Naive thymus-derived CD4-positive, alpha-beta T cell (primary cell): ENCODE measurements at regions not wholly inside any gene's neighbourhood (a gene's known extent, or its start where the extent isn't known, plus 50 kb on each side); places are given as distances from the start of the nearest gene placed in this dataset.

Experiments used
- ATAC-seq: fragments of 150-1000 bp; cut with Tn5 transposase; 2 replicates; pipeline ENCODE4 v1.10.0; 2021; ENCODE audit warnings: mild to moderate bottlenecking, moderate library complexity
- CTCF ChIA-PET: fragments of 350-600 bp; sonication (Branson Sonifier 250); formaldehyde crosslinking; loops from one replicate; lab custom pipeline; 2021; ENCODE audit warnings: antibody characterized with exemption; lab: Charles Lee
- POLR2A ChIA-PET: fragments of 350-600 bp; sonication (Branson Sonifier 250); formaldehyde crosslinking; loops from one replicate; lab custom pipeline; 2021; ENCODE audit warnings: antibody characterized with exemption, inconsistent platforms; lab: Charles Lee
- DNase-seq, 9 donors: peaks; one replicate each; pipeline versions ENCODE4 v3.0.0 to v3.0.0-alpha.2; 2020 to 2022; ENCODE audit warnings: mixed read lengths in 1 of 9
- H3K27ac ChIP-seq: one replicate; pipeline ENCODE4 v1.7.0; 2013; ENCODE audit warnings: mild to moderate bottlenecking, low read depth, low read length, moderate library complexity
- H3K27me3 ChIP-seq, 2 donors: one replicate each; pipeline ENCODE4 v1.7.0; 2013; ENCODE audit warnings: low read length in 2 of 2, mild to moderate bottlenecking in 2 of 2, moderate library complexity in 2 of 2; ENCODE audit not compliant: control insufficient read depth in 2 of 2, insufficient read depth in 2 of 2
- H3K36me3 ChIP-seq, 3 experiments: 1 replicate in 2 of 3; 2 replicates in 1 of 3; pipeline ENCODE4 v1.7.0; 2013; ENCODE audit warnings: low read length in 3 of 3, mild to moderate bottlenecking in 3 of 3, moderate library complexity in 1 of 3; ENCODE audit not compliant: insufficient read depth in 3 of 3, control insufficient read depth in 2 of 3
- H3K4me1 ChIP-seq, 2 donors: one replicate each; pipeline ENCODE4 v1.7.0; 2013; ENCODE audit warnings: low read length in 2 of 2, mild to moderate bottlenecking in 2 of 2, moderate library complexity in 1 of 2; ENCODE audit not compliant: control insufficient read depth in 2 of 2, insufficient read depth in 2 of 2
- H3K4me3 ChIP-seq: 2 replicates; pipeline ENCODE4 v1.7.0; 2013; ENCODE audit warnings: mild to moderate bottlenecking, low read length
- H3K9me3 ChIP-seq, 3 experiments: 1 replicate in 2 of 3; 2 replicates in 1 of 3; pipeline ENCODE4 v1.7.0; 2013; ENCODE audit warnings: low read length in 3 of 3; ENCODE audit not compliant: control insufficient read depth in 2 of 3
- H3K27ac Mint-ChIP-seq, 9 donors: one replicate each; pipeline ENCODE4 v1.8.0; 2020 to 2022; ENCODE audit warnings: mixed read lengths in 9 of 9, mild to moderate bottlenecking in 8 of 9, moderate library complexity in 5 of 9, inconsistent platforms in 2 of 9
- H3K27me3 Mint-ChIP-seq, 5 donors: one replicate each; pipeline ENCODE4 v1.8.0; 2021 to 2022; ENCODE audit warnings: mixed read lengths in 5 of 5, mild to moderate bottlenecking in 1 of 5
- H3K36me3 Mint-ChIP-seq, 5 donors: one replicate each; pipeline ENCODE4 v1.8.0; 2020 to 2022; ENCODE audit warnings: mixed read lengths in 5 of 5, mild to moderate bottlenecking in 3 of 5, inconsistent platforms in 1 of 5
- H3K4me1 Mint-ChIP-seq, 7 donors: one replicate each; pipeline ENCODE4 v1.8.0; 2020 to 2022; ENCODE audit warnings: mixed read lengths in 7 of 7, mild to moderate bottlenecking in 3 of 7, inconsistent platforms in 1 of 7
- H3K4me3 Mint-ChIP-seq, 10 donors: one replicate each; pipeline ENCODE4 v1.8.0; 2020 to 2022; ENCODE audit warnings: mild to moderate bottlenecking in 10 of 10, mixed read lengths in 10 of 10, moderate library complexity in 6 of 10, inconsistent platforms in 2 of 10
- H3K9me3 Mint-ChIP-seq, 11 donors: one replicate each; pipeline ENCODE4 v1.8.0; 2020 to 2022; ENCODE audit warnings: mixed read lengths in 11 of 11, mild to moderate bottlenecking in 4 of 11, inconsistent platforms in 1 of 11, moderate library complexity in 1 of 11
- intact Hi-C, 2 donors: fragments of 100-400 bp; cut with micrococcal nuclease; formaldehyde crosslinking; loops; one replicate each; pipeline ENCODE4 v1.15.1; 2023

GRCh38 chr9:95721061-95721531 lies 154.4 kb upstream of the ERCC6L2 start:
- no peak overlapping the region for H3K27ac ChIP-seq
- peaks cover 0 to 45% (median 17%) of the 10 kb centered on the region in 11 donors for H3K9me3 Mint-ChIP-seq
- CTCF ChIA-PET, result no interaction called here

DNA sequence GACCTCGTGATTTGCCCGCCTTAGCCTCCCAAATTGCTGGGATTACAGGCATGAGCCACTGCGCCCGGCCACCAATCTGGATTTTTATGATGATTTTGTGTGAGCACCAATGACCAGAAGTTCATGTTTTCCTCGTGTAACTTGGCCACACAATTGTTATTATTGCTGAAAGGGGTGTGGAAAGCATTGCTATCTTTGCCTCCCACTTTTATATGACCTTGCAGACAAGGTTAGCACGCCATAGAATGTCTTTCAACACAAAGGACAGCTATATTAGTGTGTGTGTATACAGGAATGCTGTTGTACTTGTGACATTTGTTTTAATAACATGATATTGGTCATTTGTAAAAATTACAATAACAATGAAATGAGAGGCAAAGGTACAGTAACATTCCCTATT lies 155.0 kb upstream of the ERCC6L2 start:
- Mint-ChIP-seq H3K4me3 (no peak overlapping the region), H3K27me3 (peaks cover 0 to 46% (median 0%) of the 10 kb centered on the region in 5 donors), H3K9me3 (peaks cover 2 to 45% (median 14%) of the 10 kb centered on the region in 11 donors), H3K36me3 (peaks cover 1 to 27% (median 9%) of the 10 kb centered on the region in 5 donors), H3K4me1 (peaks cover 24 to 36% (median 35%) of the 10 kb centered on the region in 7 donors), H3K27ac (no peak overlapping the region)
- Histone ChIP-seq H3K4me1 (peaks cover 12 to 17% of the 10 kb centered on the region in 2 donors), H3K4me3 (no peak overlapping the region), H3K27me3 (no peaks in the 10 kb centered on the region), H3K36me3 (no peaks in the 10 kb centered on the region), H3K9me3 (peaks cover 0 to 8% (median 4%) of the 10 kb centered on the region in 3 experiments), H3K27ac (no peak overlapping the region)
- POLR2A ChIA-PET, result no interaction called here
- ATAC-seq (no peak), DNase-seq (no peak)
- intact Hi-C loops, result loop anchor here (5.0 to 10.0 kb wide), 4 partner anchors 86 to 934 kb away; partner anchors contain the start of gene PRXL2C (in 1 of the 2)
- CTCF ChIA-PET, result no interaction called here

More at GRCh38 chr9:95721061-95721531, 154.4 kb upstream of the ERCC6L2 start:
- DNase-seq, result no peak
- POLR2A ChIA-PET, result no interaction called here
- no peak for ATAC-seq
- H3K27me3 ChIP-seq, result no peaks in the 10 kb centered on the region
- peaks cover 0 to 44% (median 0%) of the 10 kb centered on the region in 5 donors for H3K27me3 Mint-ChIP-seq
- H3K9me3 ChIP-seq, result peaks cover 0 to 7% (median 0%) of the 10 kb centered on the region in 3 experiments
- intact Hi-C loops, result loop anchor here (5.0 to 10.0 kb wide), 4 partner anchors 86 to 934 kb away; partner anchors contain the start of gene PRXL2C (in 1 of the 2)
- H3K4me1 Mint-ChIP-seq, result peaks cover 28 to 42% (median 40%) of the 10 kb centered on the region in 7 donors
- no peak overlapping the region for H3K27ac Mint-ChIP-seq
- H3K4me1 ChIP-seq, result peaks cover 18% of the 10 kb centered on the region in 2 donors
- no peaks in the 10 kb centered on the region for H3K36me3 ChIP-seq
- no peak overlapping the region for H3K4me3 Mint-ChIP-seq
- peaks cover 0 to 30% (median 7%) of the 10 kb centered on the region in 5 donors for H3K36me3 Mint-ChIP-seq
- no peak overlapping the region for H3K4me3 ChIP-seq

DNA sequence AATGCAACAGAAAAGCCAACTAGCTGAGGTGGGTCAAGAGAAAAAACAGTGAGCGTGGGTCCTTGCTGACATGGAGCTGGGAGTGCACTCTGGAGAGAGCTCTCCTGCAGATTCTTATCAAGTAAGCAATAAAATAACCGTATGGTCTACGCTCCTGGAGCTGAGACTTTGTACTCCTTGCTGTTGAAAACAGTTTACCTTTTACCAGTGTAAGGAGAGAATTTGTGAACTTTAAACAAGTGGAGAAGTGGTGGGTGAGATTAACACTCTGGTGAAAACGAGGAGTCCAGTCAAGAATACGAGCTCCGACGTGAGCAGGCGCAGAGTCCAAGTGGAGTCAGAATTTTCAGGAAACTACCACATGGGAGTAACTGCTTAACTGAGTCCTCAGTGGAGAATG lies 156.1 kb upstream of the ERCC6L2 start:
- no peaks in the 10 kb centered on the region for H3K27me3 ChIP-seq
- Mint-ChIP-seq H3K9me3 (peaks cover 5 to 43% (median 11%) of the 10 kb centered on the region in 11 donors), H3K4me1 (peaks cover 14 to 24% (median 23%) of the 10 kb centered on the region in 7 donors), H3K27me3 (peaks cover 0 to 43% (median 0%) of the 10 kb centered on the region in 5 donors), H3K27ac (no peak overlapping the region), H3K4me3 (no peak overlapping the region), H3K36me3 (peaks cover 4 to 21% (median 8%) of the 10 kb centered on the region in 5 donors)
- H3K4me3 ChIP-seq, result no peak overlapping the region
- POLR2A ChIA-PET, result interaction anchor here (0.6 to 0.9 kb wide), 2 partner anchors 15 to 146 kb away, joined by 3 read pairs; no protein-coding TSS in a partner anchor
- no peaks in the 10 kb centered on the region for H3K36me3 ChIP-seq
- CTCF ChIA-PET, result interaction anchor here (0.7 kb wide), 1 partner anchor 121 kb away, joined by 3 read pairs; no protein-coding TSS in a partner anchor
- no peak overlapping the region for H3K27ac ChIP-seq
- DNase-seq (no peak), ATAC-seq (no peak)
- peaks cover 5 to 9% of the 10 kb centered on the region in 2 donors for H3K4me1 ChIP-seq
- peaks cover 0 to 8% (median 6%) of the 10 kb centered on the region in 3 experiments for H3K9me3 ChIP-seq
- intact Hi-C loops, result no loop called here

- no peak for ATAC-seq
- Mint-ChIP-seq H3K27me3 (peaks cover 0 to 37% (median 0%) of the 10 kb centered on the region in 5 donors), H3K27ac (no peak overlapping the region), H3K36me3 (peaks cover 4 to 19% (median 8%) of the 10 kb centered on the region in 5 donors), H3K4me3 (no peak overlapping the region), H3K4me1 (peaks cover 6 to 14% (median 13%) of the 10 kb centered on the region in 7 donors), H3K9me3 (peaks cover 3 to 40% (median 11%) of the 10 kb centered on the region in 11 donors)
- CTCF ChIA-PET, result interaction anchor here (0.7 kb wide), 1 partner anchor 345 kb away, joined by 3 read pairs; no protein-coding TSS in a partner anchor
- no peak for DNase-seq
- intact Hi-C loops, result no loop called here
- Histone ChIP-seq H3K36me3 (no peaks in the 10 kb centered on the region), H3K4me1 (no peaks in the 10 kb centered on the region), H3K4me3 (no peak overlapping the region), H3K27me3 (no peaks in the 10 kb centered on the region), H3K9me3 (peaks cover 0 to 8% (median 6%) of the 10 kb centered on the region in 3 experiments), H3K27ac (no peak overlapping the region)
- POLR2A ChIA-PET, result no interaction called here
These were observed 157.2 kb upstream of the ERCC6L2 start for GRCh38 chr9:95718263-95718662.

DNA sequence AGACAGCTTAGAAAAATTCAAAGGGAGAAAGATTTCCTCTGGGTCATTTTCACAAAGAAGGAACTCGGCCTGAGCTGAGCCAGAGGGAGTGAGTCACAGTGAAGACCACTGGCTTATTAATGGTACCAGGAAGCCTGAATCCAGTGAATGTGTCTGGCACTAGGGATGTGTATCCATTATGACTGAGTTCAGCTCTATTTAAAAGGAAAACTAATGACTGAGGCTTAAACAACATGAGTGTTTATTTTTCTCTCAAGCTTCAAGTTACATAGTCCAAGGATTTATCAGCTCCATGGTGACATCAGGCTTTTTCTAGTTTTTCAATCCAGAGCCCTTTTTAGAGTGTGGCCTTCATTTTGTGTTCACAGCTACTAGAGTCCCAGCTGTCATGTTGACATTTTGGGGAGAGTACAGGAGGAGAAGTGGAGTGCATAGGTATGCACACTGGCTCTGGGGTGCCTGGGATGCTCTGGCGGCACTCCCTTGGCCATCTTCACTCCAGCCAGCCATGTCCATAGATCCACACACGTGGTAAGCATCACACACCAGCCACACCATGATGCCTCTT lies 159.5 kb upstream of the ERCC6L2 start:
- H3K27ac Mint-ChIP-seq, result no peak overlapping the region
- Histone ChIP-seq H3K4me1 (no peaks in the 10 kb centered on the region), H3K36me3 (no peaks in the 10 kb centered on the region), H3K9me3 (peaks cover 0 to 8% (median 6%) of the 10 kb centered on the region in 3 experiments), H3K27ac (no peak overlapping the region), H3K4me3 (no peak overlapping the region), H3K27me3 (no peaks in the 10 kb centered on the region)
- POLR2A ChIA-PET, result interaction anchor here (0.6 kb wide), 2 partner anchors 154 to 319 kb away, joined by 3 to 4 read pairs; no protein-coding TSS in a partner anchor
- peaks cover 4 to 12% (median 5%) of the 10 kb centered on the region in 5 donors for H3K36me3 Mint-ChIP-seq
- H3K4me3 Mint-ChIP-seq, result no peak overlapping the region
- no peaks in the 10 kb centered on the region for H3K4me1 Mint-ChIP-seq
- CTCF ChIA-PET, result no interaction called here
- peaks cover 0 to 22% (median 0%) of the 10 kb centered on the region in 5 donors for H3K27me3 Mint-ChIP-seq
- DNase-seq (no peak), ATAC-seq (no peak)
- H3K9me3 Mint-ChIP-seq, result peaks cover 4 to 33% (median 11%) of the 10 kb centered on the region in 11 donors
- intact Hi-C loops, result no loop called here

DNA sequence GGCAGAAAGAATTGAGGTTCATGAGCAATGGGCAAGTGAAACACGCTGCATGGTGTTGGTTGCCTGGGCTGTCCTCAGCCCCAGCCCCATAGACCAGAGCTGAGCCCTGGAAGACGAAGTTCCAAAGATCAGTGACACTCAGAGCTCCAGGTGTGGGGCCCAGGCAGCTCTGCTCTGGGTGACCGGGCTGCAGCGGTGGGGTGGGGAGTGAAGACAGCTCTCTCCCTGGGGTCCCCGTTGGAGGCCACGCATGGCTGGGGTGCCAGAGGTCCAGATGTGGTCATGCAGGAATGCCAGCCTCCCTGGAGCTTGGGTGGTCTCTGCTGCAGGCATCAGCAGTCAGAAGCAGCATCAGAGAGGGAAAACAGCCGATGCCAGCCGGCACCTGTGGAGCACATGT lies 165.0 kb upstream of the ERCC6L2 start:
- H3K9me3 Mint-ChIP-seq, result peaks cover 1 to 13% (median 3%) of the 10 kb centered on the region in 11 donors
- ATAC-seq (no peak), DNase-seq (no peak)
- ChIA-PET POLR2A (no interaction called here), CTCF (no interaction called here)
- Histone ChIP-seq H3K36me3 (no peaks in the 10 kb centered on the region), H3K9me3 (peaks cover 0 to 3% (median 3%) of the 10 kb centered on the region in 3 experiments), H3K27me3 (no peaks in the 10 kb centered on the region), H3K27ac (no peak overlapping the region), H3K4me1 (no peaks in the 10 kb centered on the region), H3K4me3 (no peak overlapping the region)
- H3K36me3 Mint-ChIP-seq, result peaks cover 0 to 4% (median 3%) of the 10 kb centered on the region in 5 donors
- no peak overlapping the region for H3K27ac Mint-ChIP-seq
- H3K4me1 Mint-ChIP-seq, result peaks cover 0 to 6% (median 0%) of the 10 kb centered on the region in 7 donors
- H3K4me3 Mint-ChIP-seq, result no peak overlapping the region
- H3K27me3 Mint-ChIP-seq, result peaks cover 0 to 24% (median 0%) of the 10 kb centered on the region in 5 donors
- intact Hi-C loops, result no loop called here
